ENCODE measurements at regions not wholly inside any gene's neighbourhood (a gene's known extent, or its start where the extent isn't known, plus 50 kb on each side); places are given as distances from the start of the nearest gene placed in this dataset.

DNA sequence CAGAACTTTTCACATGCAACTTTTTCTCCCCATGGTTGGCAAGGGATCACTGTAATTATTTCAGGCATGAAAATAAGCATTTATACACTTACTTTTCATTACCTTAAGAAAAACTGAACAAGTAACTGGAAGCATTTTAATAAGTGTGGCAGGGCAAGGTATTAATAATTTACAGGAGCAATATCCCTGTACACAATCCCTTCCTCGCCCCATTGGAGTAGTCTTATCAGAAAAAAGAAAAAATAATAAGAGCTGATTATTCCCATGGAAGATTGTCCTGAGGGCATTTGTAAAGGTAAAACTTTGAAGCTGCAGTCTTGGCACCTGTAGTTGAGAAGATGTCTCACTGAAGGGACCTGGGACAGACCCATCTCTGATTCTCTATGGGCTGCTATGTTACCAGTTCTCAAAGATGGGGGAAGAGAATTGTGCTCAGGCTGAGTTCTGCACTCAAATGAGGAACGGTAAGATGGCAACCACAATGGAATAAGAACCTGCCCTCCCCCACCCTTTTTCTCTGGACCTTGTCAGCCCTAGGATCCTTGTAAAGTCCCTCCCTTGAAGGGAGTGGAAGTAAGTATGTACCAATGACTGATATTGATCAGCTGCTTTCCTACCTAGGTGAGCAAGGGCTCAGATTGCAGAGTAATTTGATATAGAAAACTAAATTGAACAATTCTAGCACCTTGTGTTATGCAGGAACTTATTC lies 70.0 kb upstream of the AHI1 start:
- Histone ChIP-seq H3K4me1 (ENCODE audit: control insufficient read depth in 1 of 2, insufficient read depth in 2 of 2, low read length in 2 of 2) (no peaks in the 10 kb centered on the region), H3K36me3 (ENCODE audit: control insufficient read depth in 1 of 2, insufficient read depth in 2 of 2, low read length in 2 of 2) (no peaks in the 10 kb centered on the region), H2AFZ (ENCODE audit: low read depth, low read length, poor library complexity, severe bottlenecking) (no peak overlapping the region), H3K79me2 (ENCODE audit: insufficient read depth, low read length) (no peaks in the 10 kb centered on the region), H4K20me1 (ENCODE audit: insufficient read depth) (no peaks in the 10 kb centered on the region), H3K27ac (ENCODE audit: low read depth, low read length) (no peak overlapping the region), H3K9me3 (ENCODE audit: control insufficient read depth in 1 of 2, insufficient read depth in 1 of 2, low read depth in 1 of 2, low read length in 2 of 2) (no peaks in the 10 kb centered on the region), H3K4me2 (ENCODE audit: low read length) (no peak overlapping the region), H3K27me3 (ENCODE audit: insufficient read depth, low read length) (no peaks in the 10 kb centered on the region), H3K4me3 (replicated peaks in 1 of 2; ENCODE audit: low read depth in 1 of 2, low read length in 2 of 2) (no peak overlapping the region), H3K9ac (ENCODE audit: low read length) (no peak overlapping the region), H3K9me2 (ENCODE audit: insufficient read depth) (no peaks in the 10 kb centered on the region)
- no peak for DNase-seq (ENCODE audit: low read depth, low spot score)
- TF ChIP-seq SRF (IDR thresholded peaks at IDR 0.05; ENCODE audit: low read depth) (no peak), POLR2A (IDR thresholded peaks at IDR 0.05; ENCODE audit: borderline replicate concordance, extremely low read depth, insufficient read depth, insufficient read length) (no peak), ZNF274 (IDR thresholded peaks at IDR 0.05; ENCODE audit: low read depth, low read length) (no peak), JUND (IDR thresholded peaks at IDR 0.05) (no peak), TCF7L2 (IDR thresholded peaks at IDR 0.05; ENCODE audit: borderline replicate concordance, extremely low read depth, insufficient read depth, insufficient read length) (no peak), YY1 (IDR thresholded peaks at IDR 0.05; ENCODE audit: extremely low read depth, insufficient replicate concordance, low read depth, low read length) (no peak), ELF1 (IDR thresholded peaks at IDR 0.05; ENCODE audit: borderline replicate concordance, low read depth) (no peak), RAD21 (IDR thresholded peaks at IDR 0.05; ENCODE audit: low read depth) (no peak), SP1 (IDR thresholded peaks at IDR 0.05; ENCODE audit: low read depth) (no peak), EGR1 (IDR thresholded peaks at IDR 0.05; ENCODE audit: low read depth) (no peak), EZH2 (IDR thresholded peaks at IDR 0.05) (no peak), ZFX (IDR thresholded peaks at IDR 0.05) (no peak), EZH2phosphoT487 (IDR thresholded peaks at IDR 0.05; ENCODE audit: borderline replicate concordance) (no peak), SIN3A (IDR thresholded peaks at IDR 0.05; ENCODE audit: low read depth) (no peak), CBX3 (IDR thresholded peaks at IDR 0.05; ENCODE audit: low read depth) (no peak)
- TF ChIP-seq, protein P1, sequence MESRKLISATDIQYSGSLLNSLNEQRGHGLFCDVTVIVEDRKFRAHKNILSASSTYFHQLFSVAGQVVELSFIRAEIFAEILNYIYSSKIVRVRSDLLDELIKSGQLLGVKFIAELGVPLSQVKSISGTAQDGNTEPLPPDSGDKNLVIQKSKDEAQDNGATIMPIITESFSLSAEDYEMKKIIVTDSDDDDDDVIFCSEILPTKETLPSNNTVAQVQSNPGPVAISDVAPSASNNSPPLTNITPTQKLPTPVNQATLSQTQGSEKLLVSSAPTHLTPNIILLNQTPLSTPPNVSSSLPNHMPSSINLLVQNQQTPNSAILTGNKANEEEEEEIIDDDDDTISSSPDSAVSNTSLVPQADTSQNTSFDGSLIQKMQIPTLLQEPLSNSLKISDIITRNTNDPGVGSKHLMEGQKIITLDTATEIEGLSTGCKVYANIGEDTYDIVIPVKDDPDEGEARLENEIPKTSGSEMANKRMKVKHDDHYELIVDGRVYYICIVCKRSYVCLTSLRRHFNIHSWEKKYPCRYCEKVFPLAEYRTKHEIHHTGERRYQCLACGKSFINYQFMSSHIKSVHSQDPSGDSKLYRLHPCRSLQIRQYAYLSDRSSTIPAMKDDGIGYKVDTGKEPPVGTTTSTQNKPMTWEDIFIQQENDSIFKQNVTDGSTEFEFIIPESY (IDR thresholded peaks at IDR 0.05; ENCODE audit: extremely low read depth, insufficient replicate concordance, low read length): no peak
- TF ChIP-seq, protein P2, sequence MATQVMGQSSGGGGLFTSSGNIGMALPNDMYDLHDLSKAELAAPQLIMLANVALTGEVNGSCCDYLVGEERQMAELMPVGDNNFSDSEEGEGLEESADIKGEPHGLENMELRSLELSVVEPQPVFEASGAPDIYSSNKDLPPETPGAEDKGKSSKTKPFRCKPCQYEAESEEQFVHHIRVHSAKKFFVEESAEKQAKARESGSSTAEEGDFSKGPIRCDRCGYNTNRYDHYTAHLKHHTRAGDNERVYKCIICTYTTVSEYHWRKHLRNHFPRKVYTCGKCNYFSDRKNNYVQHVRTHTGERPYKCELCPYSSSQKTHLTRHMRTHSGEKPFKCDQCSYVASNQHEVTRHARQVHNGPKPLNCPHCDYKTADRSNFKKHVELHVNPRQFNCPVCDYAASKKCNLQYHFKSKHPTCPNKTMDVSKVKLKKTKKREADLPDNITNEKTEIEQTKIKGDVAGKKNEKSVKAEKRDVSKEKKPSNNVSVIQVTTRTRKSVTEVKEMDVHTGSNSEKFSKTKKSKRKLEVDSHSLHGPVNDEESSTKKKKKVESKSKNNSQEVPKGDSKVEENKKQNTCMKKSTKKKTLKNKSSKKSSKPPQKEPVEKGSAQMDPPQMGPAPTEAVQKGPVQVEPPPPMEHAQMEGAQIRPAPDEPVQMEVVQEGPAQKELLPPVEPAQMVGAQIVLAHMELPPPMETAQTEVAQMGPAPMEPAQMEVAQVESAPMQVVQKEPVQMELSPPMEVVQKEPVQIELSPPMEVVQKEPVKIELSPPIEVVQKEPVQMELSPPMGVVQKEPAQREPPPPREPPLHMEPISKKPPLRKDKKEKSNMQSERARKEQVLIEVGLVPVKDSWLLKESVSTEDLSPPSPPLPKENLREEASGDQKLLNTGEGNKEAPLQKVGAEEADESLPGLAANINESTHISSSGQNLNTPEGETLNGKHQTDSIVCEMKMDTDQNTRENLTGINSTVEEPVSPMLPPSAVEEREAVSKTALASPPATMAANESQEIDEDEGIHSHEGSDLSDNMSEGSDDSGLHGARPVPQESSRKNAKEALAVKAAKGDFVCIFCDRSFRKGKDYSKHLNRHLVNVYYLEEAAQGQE (IDR thresholded peaks at IDR 0.05; ENCODE audit: low read depth): no peak
- TF ChIP-seq, protein P3, sequence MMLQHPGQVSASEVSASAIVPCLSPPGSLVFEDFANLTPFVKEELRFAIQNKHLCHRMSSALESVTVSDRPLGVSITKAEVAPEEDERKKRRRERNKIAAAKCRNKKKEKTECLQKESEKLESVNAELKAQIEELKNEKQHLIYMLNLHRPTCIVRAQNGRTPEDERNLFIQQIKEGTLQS (IDR thresholded peaks at IDR 0.05): no peak
- ChIA-PET CTCF (no interaction called here), RAD21 (ENCODE audit: low non-redundant PET in 1 of 2, low total read pairs in 2 of 2, uncharacterized antibody in 2 of 2, unreplicated experiment in 2 of 2) (no interaction called here), POLR2A (no interaction called here)
- ATAC-seq: no peak
- intact Hi-C loops (cut with micrococcal nuclease): no loop called here
- BruUV-seq (replicated peaks): no TSS peak
